ENCODE measurements at regions not wholly inside any gene's neighbourhood (a gene's known extent, or its start where the extent isn't known, plus 50 kb on each side); places are given as distances from the start of the nearest gene placed in this dataset.

- TF ChIP-seq POLR2AphosphoS5 (IDR thresholded peaks at IDR 0.05) = no peak
- TF ChIP-seq POLR2A (IDR thresholded peaks at IDR 0.05) = no peak
- Histone ChIP-seq H3K27me3 (no peaks in the 10 kb centered on the region), H3K36me3 (no peaks in the 10 kb centered on the region), H3K27ac (no peak overlapping the region), H3K4me3 (no peak overlapping the region), H3K9me3 (no peaks in the 10 kb centered on the region), H3K4me1 (no peaks in the 10 kb centered on the region)
- no peak for DNase-seq (ENCODE audit: low spot score in 2 of 2)
- intact Hi-C loops (cut with DNase I; ENCODE audit: low total_unique reads) = no loop called here
Measured at GRCh38 chr18:78199611-78200010, 780.0 kb upstream of the SALL3 start.

- Histone ChIP-seq H3K4me1 (no peaks in the 10 kb centered on the region), H3K36me3 (no peaks in the 10 kb centered on the region)
- intact Hi-C loops (cut with DNase I; ENCODE audit: low total_unique reads) = no loop called here
Measured at GRCh38 chr18:78207942-78208341, 771.7 kb upstream of the SALL3 start.

GRCh38 chr18:78208461-78208860 is 771.2 kb upstream of the SALL3 start:
- no peaks in the 10 kb centered on the region for H3K9me3 ChIP-seq
- intact Hi-C loops (cut with DNase I; ENCODE audit: low total_unique reads) = no loop called here
- H3K27me3 ChIP-seq = no peaks in the 10 kb centered on the region
- TF ChIP-seq POLR2AphosphoS5 (IDR thresholded peaks at IDR 0.05) (no peak), POLR2A (IDR thresholded peaks at IDR 0.05) (no peak)
- TF ChIP-seq, protein P1, sequence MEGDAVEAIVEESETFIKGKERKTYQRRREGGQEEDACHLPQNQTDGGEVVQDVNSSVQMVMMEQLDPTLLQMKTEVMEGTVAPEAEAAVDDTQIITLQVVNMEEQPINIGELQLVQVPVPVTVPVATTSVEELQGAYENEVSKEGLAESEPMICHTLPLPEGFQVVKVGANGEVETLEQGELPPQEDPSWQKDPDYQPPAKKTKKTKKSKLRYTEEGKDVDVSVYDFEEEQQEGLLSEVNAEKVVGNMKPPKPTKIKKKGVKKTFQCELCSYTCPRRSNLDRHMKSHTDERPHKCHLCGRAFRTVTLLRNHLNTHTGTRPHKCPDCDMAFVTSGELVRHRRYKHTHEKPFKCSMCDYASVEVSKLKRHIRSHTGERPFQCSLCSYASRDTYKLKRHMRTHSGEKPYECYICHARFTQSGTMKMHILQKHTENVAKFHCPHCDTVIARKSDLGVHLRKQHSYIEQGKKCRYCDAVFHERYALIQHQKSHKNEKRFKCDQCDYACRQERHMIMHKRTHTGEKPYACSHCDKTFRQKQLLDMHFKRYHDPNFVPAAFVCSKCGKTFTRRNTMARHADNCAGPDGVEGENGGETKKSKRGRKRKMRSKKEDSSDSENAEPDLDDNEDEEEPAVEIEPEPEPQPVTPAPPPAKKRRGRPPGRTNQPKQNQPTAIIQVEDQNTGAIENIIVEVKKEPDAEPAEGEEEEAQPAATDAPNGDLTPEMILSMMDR (IDR thresholded peaks at IDR 0.05) = no peak
- no peaks in the 10 kb centered on the region for H3K36me3 ChIP-seq
- H3K27ac ChIP-seq = no peak overlapping the region
- no peaks in the 10 kb centered on the region for H3K4me1 ChIP-seq
- no peak overlapping the region for H3K4me3 ChIP-seq
- DNase-seq (ENCODE audit: low spot score in 2 of 2) = no peak

More at GRCh38 chr18:78207942-78208341, 771.7 kb upstream of the SALL3 start:
- TF ChIP-seq POLR2A (IDR thresholded peaks at IDR 0.05) (no peak), POLR2AphosphoS5 (IDR thresholded peaks at IDR 0.05) (no peak)
- TF ChIP-seq, protein P1 (IDR thresholded peaks at IDR 0.05) = no peak
- no peaks in the 10 kb centered on the region for H3K27me3 ChIP-seq
- no peak overlapping the region for H3K4me3 ChIP-seq
- H3K9me3 ChIP-seq = no peaks in the 10 kb centered on the region
- no peak for DNase-seq (ENCODE audit: low spot score in 2 of 2)
- no peak overlapping the region for H3K27ac ChIP-seq

GRCh38 chr18:78213361-78213994 is 766.1 kb upstream of the SALL3 start:
- H3K27me3 ChIP-seq = peaks cover 0 to 3% of the 10 kb centered on the region in 2 donors
- no peaks in the 10 kb centered on the region for H3K36me3 ChIP-seq
- no peak overlapping the region for H3K4me3 ChIP-seq
- TF ChIP-seq, protein P1 (IDR thresholded peaks at IDR 0.05) = no peak
- TF ChIP-seq POLR2AphosphoS5 (IDR thresholded peaks at IDR 0.05) (no peak), POLR2A (IDR thresholded peaks at IDR 0.05) (no peak)
- H3K9me3 ChIP-seq = no peaks in the 10 kb centered on the region
- intact Hi-C loops (cut with DNase I; ENCODE audit: low total_unique reads) = loop anchor here (10.0 kb wide), 1 partner anchor 1061 kb away; no protein-coding TSS in a partner anchor
- H3K4me1 ChIP-seq = no peaks in the 10 kb centered on the region
- DNase-seq (ENCODE audit: low spot score in 2 of 2) = no peak
- no peak overlapping the region for H3K27ac ChIP-seq

DNA sequence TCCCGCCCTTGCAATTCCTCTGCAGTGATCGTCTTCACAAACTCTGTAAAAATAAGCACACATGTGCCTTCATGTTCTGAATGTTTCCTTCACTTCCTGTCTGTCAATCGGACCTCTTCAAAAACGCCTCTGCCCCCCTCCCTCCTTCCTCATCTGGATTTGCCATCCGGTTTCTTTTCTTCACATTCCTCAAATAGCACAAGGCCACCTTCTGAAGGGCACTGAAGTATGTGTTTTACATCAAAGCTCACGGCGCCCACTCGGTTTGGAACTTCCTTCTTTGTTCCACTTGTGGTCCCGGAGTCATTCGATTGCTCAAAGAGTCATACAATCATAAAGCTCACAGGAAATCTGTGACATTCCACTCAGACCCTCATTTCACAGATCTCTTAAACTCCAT is 758.1 kb upstream of the SALL3 start:
- no peak overlapping the region for H3K4me3 ChIP-seq
- DNase-seq (ENCODE audit: low spot score in 2 of 2) = no peak
- no peaks in the 10 kb centered on the region for H3K36me3 ChIP-seq
- peaks cover 0 to 9% of the 10 kb centered on the region in 2 donors for H3K27me3 ChIP-seq
- H3K4me1 ChIP-seq = no peaks in the 10 kb centered on the region
- H3K9me3 ChIP-seq = no peaks in the 10 kb centered on the region
- H3K27ac ChIP-seq = no peak overlapping the region
- TF ChIP-seq, protein P1 (IDR thresholded peaks at IDR 0.05) = no peak
- no peak for TF ChIP-seq POLR2AphosphoS5 (IDR thresholded peaks at IDR 0.05)
- no peak for TF ChIP-seq POLR2A (IDR thresholded peaks at IDR 0.05)
- intact Hi-C loops (cut with DNase I; ENCODE audit: low total_unique reads) = no loop called here
